Activated T-helper 1 cell treated with Interleukin-2 at 50 U/mL for 16 hours (primary cell): ENCODE measurements at regions not wholly inside any gene's neighbourhood (a gene's known extent, or its start where the extent isn't known, plus 50 kb on each side); places are given as distances from the start of the nearest gene placed in this dataset.
"Not testable (repeated sequence)": the region's sequence is repeated elsewhere in the genome, so short reads cannot be mapped to it uniquely, and the experiment has no call there.

Source experiments
- DNase-seq: peaks from one replicate; pipeline ENCODE4 v3.0.0-alpha.2; 2020; ENCODE audit warnings: low read depth

GRCh38 chr12:25384038-25384892 lies 133.5 kb upstream of the KRAS start:
- DNase-seq, result no peak

- DNase-seq, result no peak
Measured at GRCh38 chr12:25382311-25383106, 131.8 kb upstream of the KRAS start.

DNA sequence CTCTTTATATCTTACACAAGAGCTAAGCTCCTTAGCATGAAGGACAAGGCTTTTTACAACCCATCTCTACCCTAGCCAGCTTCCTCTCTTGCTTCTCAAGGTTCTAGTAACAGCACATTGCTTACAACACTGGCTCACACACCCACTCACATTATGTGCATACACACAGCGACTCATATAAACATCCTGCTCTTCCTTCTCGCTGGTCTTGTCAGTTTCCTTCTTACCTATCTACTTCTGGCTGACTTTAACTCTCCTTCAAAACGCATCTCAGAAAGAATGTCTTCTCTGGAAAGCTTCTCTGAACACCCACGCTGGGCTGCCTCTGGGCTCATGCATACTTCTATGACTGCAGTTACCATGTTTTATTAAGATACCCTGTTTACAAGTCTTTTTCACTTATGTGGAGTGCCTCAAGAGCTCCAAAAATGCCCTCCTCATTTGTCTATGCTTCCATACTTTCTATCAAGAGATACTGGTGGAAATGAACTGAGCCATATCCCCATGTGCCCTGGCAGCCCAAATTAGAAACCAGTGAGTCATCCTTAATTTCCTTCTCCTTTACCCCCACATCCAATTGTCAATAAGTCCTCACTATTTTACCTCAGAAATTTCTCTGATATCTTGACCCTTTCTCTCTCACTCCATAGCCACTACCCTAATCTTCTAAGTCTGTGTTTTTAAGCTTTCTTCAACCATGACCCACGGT lies 126.9 kb upstream of the KRAS start:
- DNase-seq, result no peak

- no peak for DNase-seq
Measured at GRCh38 chr12:25376985-25377384, 126.3 kb upstream of the KRAS start.

DNA sequence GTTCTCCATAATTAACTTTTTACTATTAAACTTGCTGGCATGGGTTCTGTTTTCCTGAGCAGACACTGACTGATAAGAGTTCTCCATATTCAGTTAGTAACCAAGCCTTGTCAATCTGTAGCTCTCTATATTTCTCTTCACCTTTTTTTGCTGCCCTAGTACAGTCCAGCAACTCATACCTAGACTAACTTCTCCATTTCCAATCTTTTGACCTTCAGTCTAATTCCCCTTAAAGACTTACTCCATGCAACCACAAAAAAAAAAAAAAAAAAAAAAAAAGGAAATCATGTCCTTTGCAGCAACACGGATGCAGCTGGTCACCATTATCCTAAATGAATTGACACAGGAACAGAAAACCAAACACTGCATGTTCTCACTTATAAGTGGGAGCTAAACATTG lies 125.7 kb upstream of the KRAS start:
- DNase-seq, result no peak

DNA sequence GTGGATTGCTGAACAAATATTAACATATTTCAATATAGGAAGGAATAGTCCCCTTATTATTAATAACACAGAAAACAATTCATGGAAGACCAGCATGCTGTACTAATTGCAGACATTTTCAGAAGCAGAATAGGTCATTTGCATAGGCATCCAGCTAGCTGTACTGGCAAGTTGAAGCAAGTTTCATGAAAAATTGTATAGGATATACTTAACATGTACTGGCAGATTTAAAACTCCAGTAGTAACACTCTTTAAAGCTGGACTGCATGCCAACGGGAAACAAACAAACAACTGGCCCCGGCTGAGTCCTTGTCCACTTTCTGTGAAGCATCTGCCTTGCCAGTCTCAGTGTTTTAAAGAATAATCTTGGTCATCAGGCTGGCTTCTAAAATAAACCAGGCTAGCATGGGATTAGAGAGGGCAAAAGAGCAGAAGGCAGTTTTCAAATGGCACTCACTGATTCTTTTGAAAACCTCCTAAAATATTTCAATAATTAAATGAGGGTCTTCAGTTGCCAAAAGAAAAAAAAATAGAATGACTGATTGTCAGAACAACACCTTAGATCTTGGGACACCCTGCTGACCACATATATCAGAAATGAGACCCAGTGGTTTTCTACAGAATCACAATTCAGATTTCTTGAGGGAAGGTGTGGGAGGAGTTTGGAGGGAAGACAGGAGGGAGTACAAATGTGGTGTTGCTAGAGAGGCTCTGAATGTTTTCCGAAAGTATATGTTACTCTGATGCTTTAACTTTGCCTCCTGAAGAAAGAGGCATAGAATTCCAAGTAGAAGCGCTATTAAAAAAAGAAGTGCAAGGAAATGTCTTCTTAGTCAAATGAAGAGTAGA lies 122.5 kb upstream of the KRAS start:
- DNase-seq, result no peak

- no peak for DNase-seq
Measured at GRCh38 chr12:25372002-25372401, 121.3 kb upstream of the KRAS start.

- DNase-seq, result no peak
Measured at GRCh38 chr12:25368557-25368956, 117.8 kb upstream of the KRAS start.

- no peak for DNase-seq
Measured at GRCh38 chr12:25366122-25366521, 115.4 kb upstream of the KRAS start.

- no peak for DNase-seq
Measured at GRCh38 chr12:25365340-25365730, 114.6 kb upstream of the KRAS start.

DNA sequence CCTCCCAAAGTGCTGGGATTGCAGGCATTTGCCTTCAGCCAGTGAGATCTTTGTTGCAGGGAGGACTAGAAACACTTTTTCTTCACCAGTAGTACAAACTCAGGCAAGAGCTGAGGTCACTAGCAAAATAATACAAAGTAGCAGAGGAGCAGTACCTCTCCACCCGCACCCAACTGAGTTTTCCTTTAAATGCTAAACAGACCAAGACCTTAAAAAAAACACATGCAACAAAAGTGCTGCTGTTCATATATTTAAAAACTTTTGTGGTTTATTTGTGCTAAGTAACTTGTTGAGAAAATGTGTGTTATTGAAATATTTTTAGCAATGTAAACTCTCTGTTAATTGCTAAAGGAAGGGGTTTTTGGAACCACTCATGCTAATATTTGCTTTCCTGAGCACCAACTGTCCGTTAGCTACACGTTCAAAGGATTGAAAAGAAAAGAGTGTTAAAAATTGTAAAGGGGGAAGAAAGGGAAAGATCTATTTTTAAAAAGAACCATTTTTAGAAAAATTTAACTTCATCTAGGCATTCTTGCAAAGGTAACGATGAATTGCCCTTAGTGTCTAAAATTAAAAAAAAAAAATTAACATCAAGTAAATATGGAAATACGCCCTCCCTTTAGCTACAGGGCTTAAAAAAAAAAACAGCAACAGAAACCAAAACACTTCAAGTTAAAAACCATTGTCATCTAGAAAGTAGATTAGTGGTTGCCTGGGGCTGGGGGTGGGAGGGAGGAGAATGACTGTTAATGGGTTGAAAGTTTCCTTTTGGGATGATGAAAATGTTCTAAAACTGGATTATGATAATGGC lies 114.0 kb upstream of the KRAS start:
- no peak for DNase-seq

GRCh38 chr12:25362646-25363045 lies 111.9 kb upstream of the KRAS start:
- no peak for DNase-seq

DNA sequence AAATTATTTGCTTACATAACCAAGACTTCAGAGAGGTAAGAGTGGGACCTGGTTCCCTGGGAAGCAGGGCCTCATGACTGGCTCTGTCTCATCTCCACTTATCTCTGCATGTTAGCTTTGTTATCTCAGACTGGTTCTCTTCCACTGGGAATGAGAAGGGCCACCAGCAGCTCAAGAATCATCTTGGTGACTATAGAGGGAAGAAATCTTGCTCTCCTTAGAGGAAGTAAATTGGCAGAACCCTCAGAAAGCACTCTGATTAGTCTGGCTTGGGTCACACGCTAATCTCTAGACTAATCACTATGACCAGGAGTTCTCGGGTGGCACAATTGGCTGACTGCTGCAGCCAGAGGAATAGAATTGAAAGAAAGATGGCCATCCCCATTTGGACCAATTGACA lies 110.8 kb upstream of the KRAS start:
- DNase-seq, result no peak

DNA sequence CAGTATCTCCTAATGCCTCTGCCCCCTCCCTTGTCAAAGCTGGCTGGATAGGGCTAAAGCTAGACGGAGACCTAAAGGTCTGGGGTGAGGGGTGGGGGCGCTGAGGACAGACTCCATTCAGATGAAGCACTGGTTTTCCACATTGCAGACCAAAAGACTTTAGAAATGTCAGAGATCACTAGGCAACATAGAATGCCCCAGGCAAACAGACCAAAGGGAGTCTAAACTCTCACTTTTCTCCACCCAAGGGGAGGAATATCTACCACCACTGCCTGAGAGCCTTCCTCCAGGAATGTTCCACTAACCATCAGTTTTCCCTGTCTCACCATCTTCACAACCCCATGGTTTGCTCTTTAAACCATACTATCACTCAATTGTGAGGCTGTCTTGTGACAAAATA lies 106.9 kb upstream of the KRAS start:
- no peak for DNase-seq

DNA sequence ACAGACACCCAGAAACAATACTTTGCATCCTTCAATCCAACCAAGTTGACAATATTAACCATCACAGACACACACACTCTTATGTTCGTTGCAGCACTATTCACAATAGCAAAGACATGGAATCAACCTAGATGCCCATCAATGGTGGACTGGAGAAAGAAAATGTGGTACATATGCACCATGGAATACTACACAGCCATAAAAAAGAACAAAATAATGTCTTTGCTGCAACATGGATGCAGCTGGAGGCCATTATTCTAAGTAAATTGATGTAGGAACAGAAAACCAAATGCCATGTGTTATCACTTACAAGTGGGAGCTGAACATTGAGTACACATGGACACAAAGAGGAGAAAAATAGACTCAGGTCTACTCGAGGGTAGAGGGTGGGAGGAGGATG lies 102.2 kb upstream of the KRAS start:
- not testable (repeated sequence) for DNase-seq

DNA sequence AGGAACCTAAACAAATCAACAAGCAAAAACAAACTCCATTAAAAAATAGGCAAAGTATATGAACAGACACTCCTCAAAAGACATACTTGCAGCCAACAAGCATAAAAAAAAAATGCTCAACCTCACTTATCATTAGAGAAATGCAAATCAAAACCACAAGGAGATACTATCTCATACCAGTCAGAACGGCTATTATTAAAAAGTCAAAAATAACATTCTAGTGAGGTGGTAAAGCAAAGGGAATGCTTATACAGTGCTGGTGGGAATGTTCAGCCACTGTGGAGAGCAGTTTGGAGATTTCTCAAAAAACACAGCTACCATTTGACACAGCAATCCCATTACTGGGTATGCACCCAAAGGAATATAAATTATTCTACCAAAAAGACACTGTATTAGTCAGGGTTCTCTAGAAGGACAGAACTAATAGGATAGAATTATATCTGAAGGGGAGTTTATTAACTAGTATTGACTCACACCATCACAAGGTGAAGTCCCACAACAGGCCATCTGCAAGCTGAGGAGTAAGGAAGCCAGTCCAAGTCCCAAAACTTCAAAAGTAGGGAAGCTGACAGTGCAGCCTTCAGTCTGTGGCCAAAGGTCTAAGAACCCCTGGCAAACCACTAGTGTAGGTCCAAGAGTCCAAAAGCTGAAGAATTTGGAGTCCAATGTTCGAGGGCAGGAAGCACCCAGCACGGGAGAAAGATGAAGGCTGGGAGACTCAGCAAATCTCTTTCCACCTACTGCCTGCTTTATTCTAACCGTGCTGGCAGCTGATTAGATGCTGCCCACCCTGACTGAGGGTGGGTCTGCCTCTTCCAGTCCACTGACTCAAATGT lies 101.6 kb upstream of the KRAS start:
- no peak for DNase-seq

- no peak for DNase-seq
Measured at GRCh38 chr12:25348593-25348895, 97.8 kb upstream of the KRAS start.

DNA sequence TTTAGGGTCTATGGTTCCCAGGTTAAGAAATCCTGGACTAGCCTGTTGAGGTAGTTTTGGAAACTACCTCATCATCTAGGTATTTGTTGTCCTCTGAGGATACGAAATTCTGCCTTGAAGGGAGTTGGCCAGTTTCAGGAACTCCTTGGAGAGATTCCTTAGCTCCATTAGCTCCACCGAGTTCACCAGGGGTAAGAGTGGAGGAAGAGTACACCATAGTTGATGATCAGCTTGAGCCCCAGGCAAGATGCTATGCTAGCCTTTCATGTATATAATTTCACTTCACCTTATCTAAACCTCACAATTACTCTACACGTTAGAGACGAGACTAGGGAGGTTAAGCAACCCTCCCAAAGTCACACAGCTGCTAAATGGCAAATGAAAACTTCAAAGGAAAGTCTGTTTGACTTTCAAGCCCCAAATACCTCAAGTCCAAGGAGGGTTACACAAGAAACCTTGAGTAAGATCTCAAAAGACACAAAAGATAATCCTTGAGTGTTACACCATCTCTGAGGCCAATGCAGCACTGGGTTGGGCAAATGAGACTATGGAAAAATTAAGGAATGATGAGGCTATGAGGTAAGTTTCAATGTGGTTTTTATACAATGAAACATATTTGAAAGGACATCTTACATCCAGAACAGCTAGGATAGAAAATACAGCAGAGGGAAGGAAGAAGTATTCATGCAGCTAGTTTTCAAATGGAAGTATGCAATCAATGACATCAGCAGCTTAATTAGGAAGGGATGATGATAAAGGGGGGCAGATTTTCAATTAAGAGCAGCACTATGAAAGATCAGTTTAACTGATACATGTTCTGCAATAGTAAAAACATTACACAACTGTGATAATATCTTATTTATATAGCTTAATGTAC lies 97.2 kb upstream of the KRAS start:
- DNase-seq, result no peak

DNA sequence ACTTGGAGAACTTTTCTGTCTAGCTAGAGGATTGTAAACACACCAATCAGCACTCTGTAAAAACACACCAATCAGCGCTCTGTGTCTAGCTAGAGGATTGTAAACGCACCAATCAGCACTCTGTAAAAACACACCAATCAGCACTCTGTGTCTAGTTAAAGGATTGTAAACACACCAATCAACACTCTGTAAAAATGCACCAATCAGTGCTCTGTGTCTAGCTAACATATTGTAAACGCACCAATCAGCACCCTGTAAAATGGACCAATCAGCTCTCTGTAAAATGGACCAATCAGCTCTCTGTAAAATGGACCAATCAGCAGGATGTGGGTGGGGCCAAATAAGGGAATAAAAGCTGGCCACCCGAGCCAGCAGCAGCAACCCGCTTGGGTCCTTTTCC lies 91.1 kb upstream of the KRAS start:
- not testable (repeated sequence) for DNase-seq
